ENCODE measurements at regions not wholly inside any gene's neighbourhood (a gene's known extent, or its start where the extent isn't known, plus 50 kb on each side); places are given as distances from the start of the nearest gene placed in this dataset.

GRCh38 chr20:43364001-43364400 is 93.7 kb upstream of the SRSF6 start:
- DNase-seq (ENCODE audit: low read depth in 1 of 2, low spot score in 1 of 2) = no peak
- H3K27ac ChIP-seq (replicated peaks) = no peak overlapping the region
- peaks cover 2% of the 10 kb centered on the region for H3K27me3 ChIP-seq (ENCODE audit: insufficient read depth, poor library complexity, severe bottlenecking)
- no peak overlapping the region for H3K4me3 ChIP-seq (replicated peaks; ENCODE audit: insufficient read depth, low read length)
- TF ChIP-seq POLR2AphosphoS5 (IDR thresholded peaks at IDR 0.05; ENCODE audit: low read depth) (no peak), CTCF (IDR thresholded peaks at IDR 0.05; ENCODE audit: insufficient read depth, low read length) (no peak), REST (IDR thresholded peaks at IDR 0.05; ENCODE audit: insufficient replicate concordance, low read depth) (no peak), GABPA (IDR thresholded peaks at IDR 0.05; ENCODE audit: low read depth) (no peak), SPI1 (IDR thresholded peaks at IDR 0.05; ENCODE audit: borderline replicate concordance, low read depth) (no peak)

- Histone ChIP-seq H3K27me3 (ENCODE audit: insufficient read depth, poor library complexity, severe bottlenecking) (peaks cover 2% of the 10 kb centered on the region), H3K27ac (replicated peaks) (no peak overlapping the region), H3K4me3 (replicated peaks; ENCODE audit: insufficient read depth, low read length) (no peak overlapping the region)
- TF ChIP-seq POLR2AphosphoS5 (IDR thresholded peaks at IDR 0.05; ENCODE audit: low read depth) = no peak
- TF ChIP-seq REST (IDR thresholded peaks at IDR 0.05; ENCODE audit: insufficient replicate concordance, low read depth) = no peak
- TF ChIP-seq GABPA (IDR thresholded peaks at IDR 0.05; ENCODE audit: low read depth) = no peak
- TF ChIP-seq SPI1 (IDR thresholded peaks at IDR 0.05; ENCODE audit: borderline replicate concordance, low read depth) = no peak
- no peak for TF ChIP-seq CTCF (IDR thresholded peaks at IDR 0.05; ENCODE audit: insufficient read depth, low read length)
- DNase-seq (ENCODE audit: low read depth in 1 of 2, low spot score in 1 of 2) = no peak
These were observed 94.2 kb upstream of the SRSF6 start for GRCh38 chr20:43363506-43363905.

- Histone ChIP-seq H3K27me3 (ENCODE audit: insufficient read depth, poor library complexity, severe bottlenecking) (no peaks in the 10 kb centered on the region), H3K27ac (replicated peaks) (no peak overlapping the region), H3K4me3 (replicated peaks; ENCODE audit: insufficient read depth, low read length) (no peak overlapping the region)
- TF ChIP-seq POLR2AphosphoS5 (IDR thresholded peaks at IDR 0.05; ENCODE audit: low read depth) (no peak), CTCF (IDR thresholded peaks at IDR 0.05; ENCODE audit: insufficient read depth, low read length) (no peak), GABPA (IDR thresholded peaks at IDR 0.05; ENCODE audit: low read depth) (no peak)
- no peak for DNase-seq (ENCODE audit: low read depth in 1 of 2, low spot score in 1 of 2)
These were observed 96.2 kb upstream of the SRSF6 start for GRCh38 chr20:43361526-43361925.

- Histone ChIP-seq H3K27ac (replicated peaks) (no peak overlapping the region), H3K4me3 (replicated peaks; ENCODE audit: insufficient read depth, low read length) (no peak overlapping the region), H3K27me3 (ENCODE audit: insufficient read depth, poor library complexity, severe bottlenecking) (no peaks in the 10 kb centered on the region)
- TF ChIP-seq CTCF (IDR thresholded peaks at IDR 0.05; ENCODE audit: insufficient read depth, low read length) = no peak
- TF ChIP-seq GABPA (IDR thresholded peaks at IDR 0.05; ENCODE audit: low read depth) = no peak
- TF ChIP-seq SPI1 (IDR thresholded peaks at IDR 0.05; ENCODE audit: borderline replicate concordance, low read depth) = no peak
- TF ChIP-seq POLR2AphosphoS5 (IDR thresholded peaks at IDR 0.05; ENCODE audit: low read depth) = no peak
- no peak for TF ChIP-seq REST (IDR thresholded peaks at IDR 0.05; ENCODE audit: insufficient replicate concordance, low read depth)
- no peak for DNase-seq (ENCODE audit: low read depth in 1 of 2, low spot score in 1 of 2)
These were observed 97.7 kb upstream of the SRSF6 start for GRCh38 chr20:43360016-43360415.

All from HL-60 (cell line).